Smooth muscle cell of the brain vasculature (primary cell): ENCODE measurements at regions not wholly inside any gene's neighbourhood (a gene's known extent, or its start where the extent isn't known, plus 50 kb on each side); places are given as distances from the start of the nearest gene placed in this dataset.

Source experiments
- DNase-seq: peaks from one replicate; pipeline ENCODE4 v3.0.0-alpha.2; 2012; ENCODE audit warnings: low read depth, low spot score

DNA sequence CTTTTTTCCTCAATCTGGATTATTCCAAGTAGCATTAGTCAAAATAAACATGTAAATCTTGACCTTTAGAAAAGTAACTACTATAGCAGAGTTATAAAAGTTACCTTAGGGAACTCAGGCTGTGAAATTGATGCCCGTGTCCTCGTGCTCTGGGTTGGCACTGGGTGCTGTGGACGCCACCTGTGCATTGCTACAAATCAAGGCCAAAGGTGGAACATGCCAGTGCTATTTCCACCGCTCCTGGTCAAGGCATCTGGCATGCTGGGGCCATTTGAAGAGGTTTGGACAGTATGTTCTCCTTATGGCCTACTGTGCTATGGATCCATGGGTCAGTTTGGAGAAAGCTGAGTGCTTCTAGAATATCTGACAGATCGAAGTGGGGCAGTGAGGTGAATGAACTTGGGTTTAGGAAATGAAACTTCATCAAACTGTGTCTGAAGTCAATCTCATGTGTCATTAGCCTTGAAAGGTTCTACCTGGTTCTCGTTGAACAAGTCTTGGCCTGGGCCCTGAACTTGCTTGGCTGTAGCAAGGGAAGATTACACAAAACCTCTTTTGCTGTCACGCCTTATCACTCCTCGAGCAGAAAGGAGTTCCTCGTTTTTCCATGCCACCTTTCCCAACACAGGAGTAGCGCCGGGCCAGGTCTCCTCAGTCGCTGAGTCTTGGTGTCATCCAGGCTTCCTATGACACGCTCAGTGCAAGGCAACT lies 397.6 kb upstream of the RGMA start:
- DNase-seq, result no peak

- DNase-seq, result no peak
These were observed 396.7 kb upstream of the RGMA start for GRCh38 chr15:93485438-93486327.

DNA sequence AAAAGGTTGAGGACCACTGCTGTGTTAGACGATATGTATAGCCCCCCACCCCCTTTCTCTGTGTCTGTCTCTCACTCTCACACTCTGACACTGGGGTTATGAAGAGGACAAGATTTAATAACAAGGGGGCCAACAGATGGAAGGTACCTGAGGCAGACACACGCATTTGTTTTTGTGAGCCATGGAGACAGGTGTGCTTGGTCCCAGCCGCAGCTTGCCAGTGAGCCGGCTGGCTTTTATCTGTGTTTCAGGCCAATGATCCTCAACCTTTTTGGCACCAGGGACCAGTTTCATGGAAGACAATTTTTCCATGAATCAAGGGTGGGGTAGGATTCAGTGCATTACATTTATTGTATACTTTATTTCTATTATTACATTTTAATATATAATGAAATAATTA lies 394.9 kb upstream of the RGMA start:
- no peak for DNase-seq

DNA sequence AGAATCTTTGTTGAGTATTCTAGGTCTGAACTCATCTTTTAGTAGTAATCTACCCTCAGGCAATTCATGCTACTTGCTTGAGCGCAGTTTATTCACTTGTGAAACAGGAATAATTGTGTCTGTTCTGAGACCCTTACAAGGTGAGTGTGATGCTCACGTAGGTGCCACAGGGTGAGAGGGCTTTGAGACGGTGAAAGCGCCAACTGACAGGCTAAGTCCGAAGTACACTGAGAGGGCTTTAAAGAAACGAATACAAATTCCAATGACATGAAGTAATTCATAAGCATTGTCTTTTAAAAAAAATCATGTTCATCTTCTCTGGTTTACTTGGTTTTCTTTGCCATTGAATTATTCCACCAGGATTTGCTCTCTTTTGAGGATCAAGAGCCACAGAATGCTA lies 393.7 kb upstream of the RGMA start:
- no peak for DNase-seq

DNA sequence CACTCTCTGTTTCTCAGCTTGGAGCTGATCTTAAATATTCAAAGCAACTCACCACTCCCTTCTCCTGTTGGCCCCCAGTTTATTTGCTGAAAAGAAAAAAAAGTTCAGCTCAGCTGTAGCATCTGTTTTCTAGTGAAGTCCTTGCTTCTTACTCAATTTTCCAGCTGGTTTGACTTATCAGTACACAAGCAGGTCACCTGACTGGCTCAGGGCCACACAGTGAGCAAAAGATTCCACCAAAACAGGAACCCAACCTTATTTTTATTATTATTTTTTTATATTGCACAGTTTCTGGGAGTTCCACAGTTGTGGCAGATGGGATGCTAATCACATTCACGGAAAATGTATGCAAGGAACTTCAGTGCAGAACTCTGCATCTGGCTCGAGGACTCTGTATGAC lies 390.7 kb upstream of the RGMA start:
- no peak for DNase-seq

- no peak for DNase-seq
These were observed 389.9 kb upstream of the RGMA start for GRCh38 chr15:93478947-93479346.

- no peak for DNase-seq
These were observed 388.7 kb upstream of the RGMA start for GRCh38 chr15:93477721-93478120.

DNA sequence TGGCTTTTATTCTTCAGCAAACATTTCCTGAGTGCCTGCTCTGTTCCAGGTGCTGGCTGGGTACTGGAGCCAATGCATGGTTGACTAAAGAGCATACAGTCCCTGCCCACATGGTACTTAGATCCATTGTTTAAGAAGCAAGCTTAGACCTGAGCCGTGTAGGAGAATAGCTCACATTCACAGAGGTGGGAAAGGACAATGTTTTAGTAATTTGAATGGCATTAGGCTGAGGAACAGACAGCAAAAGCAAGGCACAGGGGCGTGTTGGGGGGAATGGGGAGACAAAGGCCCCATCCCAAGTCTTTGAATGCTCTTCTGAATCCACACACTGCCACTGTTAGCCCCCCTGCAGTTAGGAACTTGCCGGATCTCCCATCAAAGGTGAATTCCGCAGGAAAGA lies 388.2 kb upstream of the RGMA start:
- no peak for DNase-seq

DNA sequence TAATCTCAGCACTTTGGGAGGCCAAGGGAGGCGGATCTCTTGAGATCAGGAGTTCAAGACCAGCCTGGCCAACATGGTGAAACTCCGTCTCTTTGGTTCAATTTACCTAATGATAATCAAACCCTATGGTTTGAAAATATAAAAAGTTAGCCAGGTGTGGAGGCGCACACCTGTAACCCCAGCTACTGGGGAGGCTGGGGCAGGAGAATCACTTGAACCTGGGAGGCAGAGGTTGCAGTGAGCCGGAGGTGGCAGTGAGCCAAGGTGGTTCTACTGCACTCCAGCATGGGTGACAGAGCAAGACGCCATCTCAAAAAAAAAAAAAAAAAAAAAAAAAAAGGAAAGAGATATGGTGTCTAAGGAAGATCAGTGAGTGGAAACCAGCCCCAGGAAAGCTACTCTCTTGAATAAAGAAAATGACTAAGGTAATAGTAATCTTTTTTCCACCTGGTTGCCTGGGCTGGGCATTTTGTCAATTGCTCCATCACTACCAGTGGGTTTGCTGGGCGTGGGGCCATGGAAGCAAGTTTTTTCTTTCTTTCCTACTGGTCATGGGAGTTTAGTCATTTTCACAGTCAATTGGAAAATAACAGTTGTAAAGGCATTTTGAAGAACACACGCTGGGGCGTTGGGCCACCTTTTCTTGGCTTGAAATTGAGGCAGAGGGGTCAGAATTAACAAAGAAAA lies 387.6 kb upstream of the RGMA start:
- no peak for DNase-seq

GRCh38 chr15:93474728-93475127 lies 385.7 kb upstream of the RGMA start:
- DNase-seq, result no peak

DNA sequence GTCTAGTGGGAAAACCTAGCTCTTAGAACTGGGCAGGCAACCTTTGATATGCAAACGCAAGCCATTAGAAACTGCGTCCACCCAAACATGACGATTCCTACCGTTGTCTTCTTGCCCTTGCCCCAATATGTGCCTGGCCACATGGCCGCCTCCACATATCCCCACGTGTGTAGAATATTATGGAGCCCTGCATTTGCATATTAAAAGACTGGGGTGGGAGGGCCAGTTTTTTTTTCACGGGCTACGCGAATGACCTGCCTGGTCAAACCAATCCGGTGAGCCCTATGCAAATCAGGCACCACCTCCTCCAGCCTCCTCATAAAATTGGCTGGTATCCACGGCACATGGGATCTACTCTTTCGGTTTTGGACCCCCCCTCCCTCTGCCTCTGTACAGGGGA lies 381.0 kb upstream of the RGMA start:
- no peak for DNase-seq

GRCh38 chr15:93467337-93467736 lies 378.3 kb upstream of the RGMA start:
- DNase-seq, result no peak

GRCh38 chr15:93466380-93466779 lies 377.4 kb upstream of the RGMA start:
- no peak for DNase-seq

GRCh38 chr15:93462690-93463089 lies 373.7 kb upstream of the RGMA start:
- DNase-seq, result no peak

DNA sequence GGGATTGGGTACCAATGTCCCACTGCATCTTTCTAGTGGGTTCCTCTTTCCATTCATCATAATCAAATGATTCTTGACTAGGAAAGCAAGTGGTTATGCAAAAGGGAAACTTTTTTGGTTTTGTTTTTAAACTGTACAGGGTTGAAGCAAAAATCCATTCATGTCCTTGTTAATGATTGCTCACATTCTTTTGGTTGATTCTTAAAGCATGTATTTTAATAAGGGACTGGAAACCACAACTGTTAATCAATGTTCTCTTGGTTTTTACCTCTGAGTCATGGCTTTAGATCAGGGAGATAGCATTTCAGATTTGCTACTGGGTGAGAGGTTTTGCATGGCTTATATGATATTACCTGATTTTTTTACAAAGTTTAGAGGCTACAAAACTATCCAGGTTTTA lies 371.7 kb upstream of the RGMA start:
- DNase-seq, result no peak

- no peak for DNase-seq
These were observed 370.4 kb upstream of the RGMA start for GRCh38 chr15:93459396-93459795.

DNA sequence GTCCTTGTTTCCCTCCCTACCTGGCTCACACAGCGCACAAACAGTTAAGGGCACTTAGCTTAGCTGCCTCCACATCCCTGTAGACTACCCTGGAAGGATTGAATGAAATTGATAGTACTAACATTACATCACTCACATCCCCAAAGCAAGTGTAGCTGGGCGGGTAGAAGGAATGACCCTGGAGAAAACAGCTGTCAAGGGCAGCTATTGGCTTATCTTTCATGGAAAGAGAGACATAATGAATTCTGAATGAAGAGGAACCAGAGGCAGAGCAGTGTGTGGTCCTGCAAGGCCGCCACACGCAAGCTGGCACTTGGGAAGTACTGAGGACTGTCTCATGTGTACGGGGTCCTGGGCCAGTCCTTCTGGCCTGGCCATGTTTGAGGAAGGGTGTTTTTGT lies 369.6 kb upstream of the RGMA start:
- DNase-seq, result no peak

- no peak for DNase-seq
These were observed 365.8 kb upstream of the RGMA start for GRCh38 chr15:93454788-93455187.

- no peak for DNase-seq
These were observed 363.7 kb upstream of the RGMA start for GRCh38 chr15:93452537-93453211.

DNA sequence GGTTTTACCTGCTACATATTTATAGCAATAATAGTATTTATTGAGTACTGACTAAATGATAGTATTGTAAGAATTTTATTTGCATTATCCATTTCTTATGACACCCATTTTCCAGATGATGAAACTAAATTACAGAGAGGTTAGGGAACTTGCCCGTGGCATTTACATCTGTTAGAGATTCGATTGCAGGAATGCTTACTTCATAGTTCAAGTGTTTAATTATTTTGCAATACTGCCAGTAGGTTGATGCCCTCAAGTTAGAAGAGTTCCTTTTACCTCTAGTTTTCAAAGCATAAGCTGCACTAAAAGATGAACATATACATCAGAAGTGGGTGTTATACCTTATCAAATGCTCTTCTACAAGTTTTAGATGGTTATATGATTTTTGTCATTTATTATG lies 362.8 kb upstream of the RGMA start:
- no peak for DNase-seq

GRCh38 chr15:93451265-93451664 lies 362.3 kb upstream of the RGMA start:
- no peak for DNase-seq

- no peak for DNase-seq
These were observed 360.8 kb upstream of the RGMA start for GRCh38 chr15:93449798-93450197.
